K562 (cell line): ENCODE measurements at regions not wholly inside any gene's neighbourhood (a gene's known extent, or its start where the extent isn't known, plus 50 kb on each side); places are given as distances from the start of the nearest gene placed in this dataset.

ENCODE experiments used
- ATF4 ChIP-seq: fragments of 450-650 bp; formaldehyde crosslinking; IDR thresholded peaks from 2 replicates; pipeline ENCODE4 v1.4.0; 2022; ENCODE audit warnings: mild to moderate bottlenecking, moderate library complexity
- IFI16 ChIP-seq: fragments of 250-450 bp; sonication (Bioruptor Pico); IDR thresholded peaks from 2 replicates; pipeline ENCODE4 v2.1.2; 2022; ENCODE audit warnings: mild to moderate bottlenecking, inconsistent platforms
- KAT2B ChIP-seq: IDR thresholded peaks from one replicate; pipeline ENCODE4 v1.6.1; 2012; ENCODE audit warnings: low read depth, mild to moderate bottlenecking, control low read depth, inconsistent platforms, low read length, moderate library complexity
- MAZ ChIP-seq, 2 experiments: fragments of 450-650 bp in 1 of 2; sonication (generic) in 1 of 2; formaldehyde crosslinking; IDR thresholded peaks in 1 of 2; conservative IDR thresholded peaks in 1 of 2; 2 replicates each; pipeline versions ENCODE4 v1.4.0 to v1.5.0; 2020; ENCODE audit warnings: mild to moderate bottlenecking in 1 of 2, missing genetic modification reagents in 1 of 2
- MCM5 ChIP-seq: fragments of 450-650 bp; IDR thresholded peaks from 2 replicates; pipeline ENCODE4 v1.6.1; 2016; ENCODE audit warnings: low read depth
- NCOA6 ChIP-seq: fragments of 450-650 bp; IDR thresholded peaks from 2 replicates; pipeline ENCODE4 v1.6.1; 2017; ENCODE audit warnings: mild to moderate bottlenecking
- POLR2H ChIP-seq: IDR thresholded peaks from 2 replicates; pipeline ENCODE4 v1.6.1; 2016; ENCODE audit warnings: missing genetic modification characterization, low read depth, mild to moderate bottlenecking, control low read depth, missing compliant biosample characterization, moderate library complexity
- SMAD1 ChIP-seq: fragments of 150-350 bp; IDR thresholded peaks from 2 replicates; pipeline ENCODE4 v1.6.1; 2014; ENCODE audit warnings: low read length, low read depth; ENCODE audit not compliant: partially characterized antibody
- SRSF1 ChIP-seq: fragments of 200-400 bp; formaldehyde crosslinking; IDR thresholded peaks from 2 replicates; pipeline ENCODE4 v1.6.1; 2017; ENCODE audit warnings: mild to moderate bottlenecking, low read depth, low read length, moderate library complexity
- TEAD2 ChIP-seq: fragments of 450-650 bp; IDR thresholded peaks from 2 replicates; pipeline ENCODE4 v1.6.1; 2016; ENCODE audit warnings: missing genetic modification characterization, control low read depth, missing compliant biosample characterization
- TSHZ1 ChIP-seq: fragments of 250-450 bp; sonication (Bioruptor Pico); IDR thresholded peaks from 2 replicates; pipeline ENCODE4 v1.4.0; 2020; ENCODE audit warnings: mild to moderate bottlenecking, moderate library complexity
- TF ChIP-seq, protein P1 (sequence below): fragments of 200-800 bp; sonication (Bioruptor generic); IDR thresholded peaks from 2 replicates; pipeline ENCODE4 v1.6.1; 2017; ENCODE audit warnings: missing genetic modification characterization, missing compliant biosample characterization
- TF ChIP-seq, protein P2 (sequence below): sonication (generic); formaldehyde crosslinking; IDR thresholded peaks from 2 replicates; pipeline ENCODE4 v1.8.1; 2023; ENCODE audit warnings: mild to moderate bottlenecking, missing genetic modification reagents
- TF ChIP-seq, protein P3 (sequence below): fragments of 450-650 bp; IDR thresholded peaks from 2 replicates; pipeline ENCODE4 v1.6.1; 2017; ENCODE audit warnings: antibody characterized with exemption, mild to moderate bottlenecking

DNA sequence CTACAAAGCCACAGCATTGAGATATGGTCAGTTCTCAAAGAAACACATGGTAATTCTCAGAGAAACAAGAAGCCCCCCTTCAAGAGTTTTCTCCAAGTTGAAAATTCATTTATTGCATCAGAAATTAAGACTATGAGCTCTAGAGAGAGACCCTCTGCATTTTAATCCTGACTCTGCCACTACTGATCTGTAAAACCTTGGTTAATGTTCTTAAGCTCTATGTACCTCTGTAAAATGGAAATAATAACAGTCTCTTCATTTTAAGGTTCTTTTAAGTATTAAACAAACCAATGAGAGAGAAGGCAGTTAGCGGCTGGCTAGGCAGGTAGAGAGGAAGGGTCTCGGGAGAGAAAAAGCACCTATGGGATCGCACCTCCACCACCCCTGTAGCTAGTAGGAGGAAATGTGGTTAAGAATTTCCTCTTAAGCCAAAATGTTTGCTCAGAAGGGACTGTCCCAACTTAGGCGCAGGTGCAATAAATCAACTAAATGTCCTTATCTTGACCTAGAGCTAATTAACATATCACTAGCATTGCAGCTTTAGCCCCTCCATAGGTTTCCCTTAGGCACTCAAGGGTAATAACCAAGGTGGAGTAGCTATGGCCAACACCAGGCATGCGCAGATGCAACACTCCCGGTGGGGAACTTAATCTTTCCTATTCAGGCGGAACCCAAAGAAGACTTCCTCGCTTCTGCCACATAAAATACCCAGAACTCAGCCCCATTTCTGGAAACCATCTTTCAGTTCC, 1685.4 kb downstream of the MRPL39 start (continued):
- TF ChIP-seq ATF4 (CRISPR knock-in tag): 0 out of 2 replicates have a peak, but pooled peaks have one; percentile 42
- TF ChIP-seq IFI16 (CRISPR knock-in tag): no peak
- TF ChIP-seq MAZ (CRISPR knock-in tag; conservative IDR thresholded peaks at IDR 0.05 in 1 of 2, IDR thresholded peaks at IDR 0.05 in 1 of 2): no peak
- TF ChIP-seq TSHZ1 (CRISPR knock-in tag): no peak
- peak; percentile 31; the same call in 1 of the 2 replicates for TF ChIP-seq POLR2H (tag)
- TF ChIP-seq, protein P1, sequence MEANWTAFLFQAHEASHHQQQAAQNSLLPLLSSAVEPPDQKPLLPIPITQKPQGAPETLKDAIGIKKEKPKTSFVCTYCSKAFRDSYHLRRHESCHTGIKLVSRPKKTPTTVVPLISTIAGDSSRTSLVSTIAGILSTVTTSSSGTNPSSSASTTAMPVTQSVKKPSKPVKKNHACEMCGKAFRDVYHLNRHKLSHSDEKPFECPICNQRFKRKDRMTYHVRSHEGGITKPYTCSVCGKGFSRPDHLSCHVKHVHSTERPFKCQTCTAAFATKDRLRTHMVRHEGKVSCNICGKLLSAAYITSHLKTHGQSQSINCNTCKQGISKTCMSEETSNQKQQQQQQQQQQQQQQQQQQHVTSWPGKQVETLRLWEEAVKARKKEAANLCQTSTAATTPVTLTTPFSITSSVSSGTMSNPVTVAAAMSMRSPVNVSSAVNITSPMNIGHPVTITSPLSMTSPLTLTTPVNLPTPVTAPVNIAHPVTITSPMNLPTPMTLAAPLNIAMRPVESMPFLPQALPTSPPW: peak; percentile 32; the same call in 1 of the 2 replicates
- no peak for TF ChIP-seq SRSF1
- TF ChIP-seq, protein P2, sequence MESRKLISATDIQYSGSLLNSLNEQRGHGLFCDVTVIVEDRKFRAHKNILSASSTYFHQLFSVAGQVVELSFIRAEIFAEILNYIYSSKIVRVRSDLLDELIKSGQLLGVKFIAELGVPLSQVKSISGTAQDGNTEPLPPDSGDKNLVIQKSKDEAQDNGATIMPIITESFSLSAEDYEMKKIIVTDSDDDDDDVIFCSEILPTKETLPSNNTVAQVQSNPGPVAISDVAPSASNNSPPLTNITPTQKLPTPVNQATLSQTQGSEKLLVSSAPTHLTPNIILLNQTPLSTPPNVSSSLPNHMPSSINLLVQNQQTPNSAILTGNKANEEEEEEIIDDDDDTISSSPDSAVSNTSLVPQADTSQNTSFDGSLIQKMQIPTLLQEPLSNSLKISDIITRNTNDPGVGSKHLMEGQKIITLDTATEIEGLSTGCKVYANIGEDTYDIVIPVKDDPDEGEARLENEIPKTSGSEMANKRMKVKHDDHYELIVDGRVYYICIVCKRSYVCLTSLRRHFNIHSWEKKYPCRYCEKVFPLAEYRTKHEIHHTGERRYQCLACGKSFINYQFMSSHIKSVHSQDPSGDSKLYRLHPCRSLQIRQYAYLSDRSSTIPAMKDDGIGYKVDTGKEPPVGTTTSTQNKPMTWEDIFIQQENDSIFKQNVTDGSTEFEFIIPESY (CRISPR knock-in tag): no peak
- no peak for TF ChIP-seq MCM5
- TF ChIP-seq SMAD1: no peak
- TF ChIP-seq KAT2B: no peak
- 0 out of 2 replicates have a peak, but pooled peaks have one; percentile 49 for TF ChIP-seq TEAD2
- TF ChIP-seq NCOA6: no peak
- TF ChIP-seq, protein P3, sequence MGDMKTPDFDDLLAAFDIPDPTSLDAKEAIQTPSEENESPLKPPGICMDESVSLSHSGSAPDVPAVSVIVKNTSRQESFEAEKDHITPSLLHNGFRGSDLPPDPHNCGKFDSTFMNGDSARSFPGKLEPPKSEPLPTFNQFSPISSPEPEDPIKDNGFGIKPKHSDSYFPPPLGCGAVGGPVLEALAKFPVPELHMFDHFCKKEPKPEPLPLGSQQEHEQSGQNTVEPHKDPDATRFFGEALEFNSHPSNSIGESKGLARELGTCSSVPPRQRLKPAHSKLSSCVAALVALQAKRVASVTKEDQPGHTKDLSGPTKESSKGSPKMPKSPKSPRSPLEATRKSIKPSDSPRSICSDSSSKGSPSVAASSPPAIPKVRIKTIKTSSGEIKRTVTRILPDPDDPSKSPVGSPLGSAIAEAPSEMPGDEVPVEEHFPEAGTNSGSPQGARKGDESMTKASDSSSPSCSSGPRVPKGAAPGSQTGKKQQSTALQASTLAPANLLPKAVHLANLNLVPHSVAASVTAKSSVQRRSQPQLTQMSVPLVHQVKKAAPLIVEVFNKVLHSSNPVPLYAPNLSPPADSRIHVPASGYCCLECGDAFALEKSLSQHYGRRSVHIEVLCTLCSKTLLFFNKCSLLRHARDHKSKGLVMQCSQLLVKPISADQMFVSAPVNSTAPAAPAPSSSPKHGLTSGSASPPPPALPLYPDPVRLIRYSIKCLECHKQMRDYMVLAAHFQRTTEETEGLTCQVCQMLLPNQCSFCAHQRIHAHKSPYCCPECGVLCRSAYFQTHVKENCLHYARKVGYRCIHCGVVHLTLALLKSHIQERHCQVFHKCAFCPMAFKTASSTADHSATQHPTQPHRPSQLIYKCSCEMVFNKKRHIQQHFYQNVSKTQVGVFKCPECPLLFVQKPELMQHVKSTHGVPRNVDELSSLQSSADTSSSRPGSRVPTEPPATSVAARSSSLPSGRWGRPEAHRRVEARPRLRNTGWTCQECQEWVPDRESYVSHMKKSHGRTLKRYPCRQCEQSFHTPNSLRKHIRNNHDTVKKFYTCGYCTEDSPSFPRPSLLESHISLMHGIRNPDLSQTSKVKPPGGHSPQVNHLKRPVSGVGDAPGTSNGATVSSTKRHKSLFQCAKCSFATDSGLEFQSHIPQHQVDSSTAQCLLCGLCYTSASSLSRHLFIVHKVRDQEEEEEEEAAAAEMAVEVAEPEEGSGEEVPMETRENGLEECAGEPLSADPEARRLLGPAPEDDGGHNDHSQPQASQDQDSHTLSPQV: peak; percentile 47; the same call in 1 of the 2 replicates
